ENCODE measurements at regions not wholly inside any gene's neighbourhood (a gene's known extent, or its start where the extent isn't known, plus 50 kb on each side); places are given as distances from the start of the nearest gene placed in this dataset.

- intact Hi-C loops (cut with micrococcal nuclease; ENCODE audit: unreplicated experiment) = no loop called here
- Histone ChIP-seq H4K20me1 (ENCODE audit: insufficient read depth, low read length) (no peaks in the 10 kb centered on the region), H3K79me2 (ENCODE audit: insufficient read depth, low read depth, low read length) (no peaks in the 10 kb centered on the region), H3K36me3 (ENCODE audit: insufficient read depth, low read length) (no peaks in the 10 kb centered on the region), H3K4me1 (ENCODE audit: insufficient read depth, low read length, poor library complexity, severe bottlenecking) (no peaks in the 10 kb centered on the region), H3K9me2 (ENCODE audit: insufficient read depth, low read length) (no peaks in the 10 kb centered on the region), H3K27ac (ENCODE audit: low read depth, low read length, poor library complexity, severe bottlenecking) (no peak overlapping the region), H2AFZ (ENCODE audit: low read length) (no peak overlapping the region), H3K4me2 (ENCODE audit: low read length) (no peak overlapping the region), H3K9me3 (ENCODE audit: low read length) (no peaks in the 10 kb centered on the region), H3K4me3 (ENCODE audit: low read depth, low read length, poor library complexity, severe bottlenecking) (no peak overlapping the region)
- CTCF ChIA-PET (ENCODE audit: unreplicated experiment) = no interaction called here
- no TSS peak for BruUV-seq (replicated peaks)
- POLR2A ChIA-PET = no interaction called here
- no peak for DNase-seq (ENCODE audit: low spot score)
- TF ChIP-seq EZH2phosphoT487 (IDR thresholded peaks at IDR 0.05; ENCODE audit: borderline replicate concordance, low read depth, low read length) (no peak), CTCF (conservative IDR thresholded peaks at IDR 0.05; ENCODE audit: low read length) (no peak)
Observed at GRCh38 chr11:57896361-57897145, 127.1 kb upstream of the OR9Q1 start.

DNA sequence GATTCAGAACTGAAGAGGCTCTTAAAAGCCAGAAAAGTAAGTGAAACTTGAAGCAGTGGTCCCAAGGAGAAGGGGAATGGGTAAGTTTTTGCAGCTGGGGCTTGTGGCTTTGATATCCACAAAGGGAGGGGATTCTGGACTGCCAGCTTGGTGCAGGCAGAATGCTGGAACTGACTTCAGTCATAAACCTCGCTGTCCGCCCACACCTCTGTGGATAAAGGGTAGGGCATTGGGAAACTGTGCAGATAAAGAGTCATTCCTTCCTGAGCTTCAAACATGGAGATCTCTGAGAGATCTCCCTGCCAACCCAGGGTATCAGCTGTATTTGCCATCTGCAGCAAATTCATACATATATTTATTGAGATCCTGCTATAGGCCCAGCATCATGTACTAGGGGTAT is 124.3 kb upstream of the OR9Q1 start:
- no TSS peak for BruUV-seq (replicated peaks)
- no peak overlapping the region for H3K4me2 ChIP-seq (ENCODE audit: low read length)
- H4K20me1 ChIP-seq (ENCODE audit: insufficient read depth, low read length) = no peaks in the 10 kb centered on the region
- H3K27ac ChIP-seq (ENCODE audit: low read depth, low read length, poor library complexity, severe bottlenecking) = no peak overlapping the region
- no peak overlapping the region for H2AFZ ChIP-seq (ENCODE audit: low read length)
- H3K9me3 ChIP-seq (ENCODE audit: low read length) = no peaks in the 10 kb centered on the region
- DNase-seq (ENCODE audit: low spot score) = no peak
- CTCF ChIA-PET (ENCODE audit: unreplicated experiment) = no interaction called here
- no peaks in the 10 kb centered on the region for H3K36me3 ChIP-seq (ENCODE audit: insufficient read depth, low read length)
- TF ChIP-seq EZH2phosphoT487 (IDR thresholded peaks at IDR 0.05; ENCODE audit: borderline replicate concordance, low read depth, low read length) = no peak
- TF ChIP-seq CTCF (conservative IDR thresholded peaks at IDR 0.05; ENCODE audit: low read length) = no peak
- POLR2A ChIA-PET = no interaction called here
- H3K4me1 ChIP-seq (ENCODE audit: insufficient read depth, low read length, poor library complexity, severe bottlenecking) = no peaks in the 10 kb centered on the region
- H3K4me3 ChIP-seq (ENCODE audit: low read depth, low read length, poor library complexity, severe bottlenecking) = no peak overlapping the region
- intact Hi-C loops (cut with micrococcal nuclease; ENCODE audit: unreplicated experiment) = no loop called here
- H3K9me2 ChIP-seq (ENCODE audit: insufficient read depth, low read length) = no peaks in the 10 kb centered on the region
- no peaks in the 10 kb centered on the region for H3K79me2 ChIP-seq (ENCODE audit: insufficient read depth, low read depth, low read length)

- Histone ChIP-seq H3K4me3 (ENCODE audit: low read depth, low read length, poor library complexity, severe bottlenecking) (no peak overlapping the region), H3K9me3 (ENCODE audit: low read length) (no peaks in the 10 kb centered on the region), H3K36me3 (ENCODE audit: insufficient read depth, low read length) (no peaks in the 10 kb centered on the region), H2AFZ (ENCODE audit: low read length) (no peak overlapping the region), H3K4me1 (ENCODE audit: insufficient read depth, low read length, poor library complexity, severe bottlenecking) (no peaks in the 10 kb centered on the region), H3K79me2 (ENCODE audit: insufficient read depth, low read depth, low read length) (no peaks in the 10 kb centered on the region), H3K4me2 (ENCODE audit: low read length) (no peak overlapping the region), H3K9me2 (ENCODE audit: insufficient read depth, low read length) (no peaks in the 10 kb centered on the region), H4K20me1 (ENCODE audit: insufficient read depth, low read length) (no peaks in the 10 kb centered on the region), H3K27ac (ENCODE audit: low read depth, low read length, poor library complexity, severe bottlenecking) (no peak overlapping the region)
- DNase-seq (ENCODE audit: low spot score) = no peak
- intact Hi-C loops (cut with micrococcal nuclease; ENCODE audit: unreplicated experiment) = no loop called here
- POLR2A ChIA-PET = no interaction called here
- CTCF ChIA-PET (ENCODE audit: unreplicated experiment) = no interaction called here
- no TSS peak for BruUV-seq (replicated peaks)
- no peak for TF ChIP-seq CTCF (conservative IDR thresholded peaks at IDR 0.05; ENCODE audit: low read length)
- TF ChIP-seq EZH2phosphoT487 (IDR thresholded peaks at IDR 0.05; ENCODE audit: borderline replicate concordance, low read depth, low read length) = no peak
Observed at GRCh38 chr11:57900320-57900719, 123.4 kb upstream of the OR9Q1 start.

Data from OCI-LY7 (cell line).